ENCODE measurements at regions not wholly inside any gene's neighbourhood (a gene's known extent, or its start where the extent isn't known, plus 50 kb on each side); places are given as distances from the start of the nearest gene placed in this dataset.

DNA sequence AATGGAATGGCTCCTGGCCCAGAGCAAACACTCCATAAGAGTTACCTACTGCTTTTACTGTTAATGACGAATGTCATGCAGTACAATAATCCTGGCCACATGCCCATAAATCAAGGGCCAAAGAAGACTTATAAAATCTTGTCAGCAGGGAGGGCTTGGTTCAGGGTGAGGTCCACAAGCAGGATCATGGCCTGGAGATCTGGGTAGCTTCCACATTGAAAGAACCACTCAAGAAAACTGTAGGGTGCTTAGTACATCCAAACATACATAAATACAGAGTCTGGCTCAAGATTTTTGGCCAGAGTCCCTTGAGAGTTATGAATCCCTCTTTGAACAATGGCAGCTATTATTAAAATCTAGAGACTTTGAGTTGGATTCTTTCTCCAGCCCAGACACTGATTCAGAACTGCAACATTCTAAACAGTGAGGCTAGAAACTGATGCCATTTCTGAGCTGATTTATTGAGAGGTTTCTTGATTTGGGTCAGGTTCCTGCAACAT is 188.7 kb downstream of the CDC5L start:
- Histone ChIP-seq H3K4me1 (ENCODE audit: control insufficient read depth, extremely low read depth, insufficient read depth, low read length) (no peaks in the 10 kb centered on the region), H3K4me3 (ENCODE audit: control insufficient read depth in 2 of 3, extremely low read depth in 1 of 3, insufficient read depth in 2 of 3, low read depth in 1 of 3, low read length in 3 of 3) (no peak overlapping the region), H2AFZ (ENCODE audit: control insufficient read depth, low read length) (no peak overlapping the region), H3K9ac (ENCODE audit: control insufficient read depth, extremely low read depth, insufficient read depth, low read length) (no peak overlapping the region), H3K27ac (ENCODE audit: control insufficient read depth, insufficient read depth, low read length) (no peak overlapping the region), H3K9me1 (ENCODE audit: control insufficient read depth, extremely low read depth, insufficient read depth, low read length) (no peaks in the 10 kb centered on the region), H4K20me1 (ENCODE audit: control insufficient read depth, extremely low read depth, insufficient read depth, low read length) (no peaks in the 10 kb centered on the region), H3K36me3 (ENCODE audit: control insufficient read depth in 2 of 2, extremely low read depth in 1 of 2, insufficient read depth in 2 of 2, low read length in 2 of 2) (no peaks in the 10 kb centered on the region), H3K27me3 (ENCODE audit: control insufficient read depth, extremely low read depth, insufficient read depth, low read length) (peaks cover 5% of the 10 kb centered on the region), H3K79me2 (ENCODE audit: control insufficient read depth, insufficient read depth, low read length) (no peaks in the 10 kb centered on the region), H3K4me2 (ENCODE audit: control insufficient read depth, extremely low read depth, insufficient read depth, low read depth, low read length) (no peak overlapping the region), H3K9me3 (ENCODE audit: control insufficient read depth, low read depth, low read length) (no peaks in the 10 kb centered on the region)
- FAIRE-seq, result no peak
- no peak for DNase-seq (ENCODE audit: low read depth, low spot score)
- dilution Hi-C loops (cut with MboI; ENCODE audit: extremely low pct_ligation_motif_present, low sequenced_read_pairs), result no loop called here
- TF ChIP-seq EZH2 (IDR thresholded peaks at IDR 0.05; ENCODE audit: low read length), result no peak
- TF ChIP-seq, protein P1, sequence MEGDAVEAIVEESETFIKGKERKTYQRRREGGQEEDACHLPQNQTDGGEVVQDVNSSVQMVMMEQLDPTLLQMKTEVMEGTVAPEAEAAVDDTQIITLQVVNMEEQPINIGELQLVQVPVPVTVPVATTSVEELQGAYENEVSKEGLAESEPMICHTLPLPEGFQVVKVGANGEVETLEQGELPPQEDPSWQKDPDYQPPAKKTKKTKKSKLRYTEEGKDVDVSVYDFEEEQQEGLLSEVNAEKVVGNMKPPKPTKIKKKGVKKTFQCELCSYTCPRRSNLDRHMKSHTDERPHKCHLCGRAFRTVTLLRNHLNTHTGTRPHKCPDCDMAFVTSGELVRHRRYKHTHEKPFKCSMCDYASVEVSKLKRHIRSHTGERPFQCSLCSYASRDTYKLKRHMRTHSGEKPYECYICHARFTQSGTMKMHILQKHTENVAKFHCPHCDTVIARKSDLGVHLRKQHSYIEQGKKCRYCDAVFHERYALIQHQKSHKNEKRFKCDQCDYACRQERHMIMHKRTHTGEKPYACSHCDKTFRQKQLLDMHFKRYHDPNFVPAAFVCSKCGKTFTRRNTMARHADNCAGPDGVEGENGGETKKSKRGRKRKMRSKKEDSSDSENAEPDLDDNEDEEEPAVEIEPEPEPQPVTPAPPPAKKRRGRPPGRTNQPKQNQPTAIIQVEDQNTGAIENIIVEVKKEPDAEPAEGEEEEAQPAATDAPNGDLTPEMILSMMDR (optimal IDR thresholded peaks at IDR 0.05 in 1 of 3, IDR thresholded peaks at IDR 0.05 in 1 of 3, conservative IDR thresholded peaks at IDR 0.05 in 1 of 3; ENCODE audit: extremely low read depth in 1 of 3, insufficient read depth in 2 of 3, low read length in 3 of 3), result no peak

DNA sequence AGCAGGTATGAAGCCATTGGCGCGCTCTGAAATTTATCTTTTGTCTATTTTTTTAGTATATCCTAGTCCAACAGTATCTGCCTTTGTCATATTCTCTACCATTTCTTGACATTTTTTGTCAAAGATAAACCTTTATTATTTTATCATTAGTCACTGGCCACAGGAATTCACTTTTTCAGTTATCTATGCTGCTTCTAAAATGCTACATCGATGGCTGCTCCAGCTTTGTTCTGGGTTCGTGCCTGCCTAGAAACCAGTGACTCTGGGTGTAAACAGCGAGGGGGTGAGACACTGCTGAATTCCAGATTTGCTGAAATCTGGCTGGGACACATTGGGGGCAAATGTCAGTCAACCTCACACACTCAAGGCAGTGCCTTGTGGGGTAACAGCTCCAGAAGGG is 193.4 kb downstream of the CDC5L start:
- Histone ChIP-seq H3K9me3 (ENCODE audit: control insufficient read depth, low read depth, low read length) (peaks cover 2% of the 10 kb centered on the region), H3K79me2 (ENCODE audit: control insufficient read depth, insufficient read depth, low read length) (no peaks in the 10 kb centered on the region), H3K27ac (ENCODE audit: control insufficient read depth, insufficient read depth, low read length) (no peak overlapping the region), H3K4me1 (ENCODE audit: control insufficient read depth, extremely low read depth, insufficient read depth, low read length) (no peaks in the 10 kb centered on the region), H3K27me3 (ENCODE audit: control insufficient read depth, extremely low read depth, insufficient read depth, low read length) (peaks cover 5% of the 10 kb centered on the region), H4K20me1 (ENCODE audit: control insufficient read depth, extremely low read depth, insufficient read depth, low read length) (no peaks in the 10 kb centered on the region), H3K4me3 (ENCODE audit: control insufficient read depth in 2 of 3, extremely low read depth in 1 of 3, insufficient read depth in 2 of 3, low read depth in 1 of 3, low read length in 3 of 3) (no peak overlapping the region), H3K9me1 (ENCODE audit: control insufficient read depth, extremely low read depth, insufficient read depth, low read length) (no peaks in the 10 kb centered on the region), H2AFZ (ENCODE audit: control insufficient read depth, low read length) (no peak overlapping the region), H3K36me3 (ENCODE audit: control insufficient read depth in 2 of 2, extremely low read depth in 1 of 2, insufficient read depth in 2 of 2, low read length in 2 of 2) (no peaks in the 10 kb centered on the region), H3K4me2 (ENCODE audit: control insufficient read depth, extremely low read depth, insufficient read depth, low read depth, low read length) (no peak overlapping the region), H3K9ac (ENCODE audit: control insufficient read depth, extremely low read depth, insufficient read depth, low read length) (no peak overlapping the region)
- FAIRE-seq (no peak), DNase-seq (ENCODE audit: low read depth, low spot score) (no peak)
- no peak for TF ChIP-seq EZH2 (IDR thresholded peaks at IDR 0.05; ENCODE audit: low read length)
- TF ChIP-seq, protein P1 (optimal IDR thresholded peaks at IDR 0.05 in 1 of 3, IDR thresholded peaks at IDR 0.05 in 1 of 3, conservative IDR thresholded peaks at IDR 0.05 in 1 of 3; ENCODE audit: extremely low read depth in 1 of 3, insufficient read depth in 2 of 3, low read length in 3 of 3), result no peak
- dilution Hi-C loops (cut with MboI; ENCODE audit: extremely low pct_ligation_motif_present, low sequenced_read_pairs), result no loop called here
